ENCODE measurements at regions not wholly inside any gene's neighbourhood (a gene's known extent, or its start where the extent isn't known, plus 50 kb on each side); places are given as distances from the start of the nearest gene placed in this dataset.

DNA sequence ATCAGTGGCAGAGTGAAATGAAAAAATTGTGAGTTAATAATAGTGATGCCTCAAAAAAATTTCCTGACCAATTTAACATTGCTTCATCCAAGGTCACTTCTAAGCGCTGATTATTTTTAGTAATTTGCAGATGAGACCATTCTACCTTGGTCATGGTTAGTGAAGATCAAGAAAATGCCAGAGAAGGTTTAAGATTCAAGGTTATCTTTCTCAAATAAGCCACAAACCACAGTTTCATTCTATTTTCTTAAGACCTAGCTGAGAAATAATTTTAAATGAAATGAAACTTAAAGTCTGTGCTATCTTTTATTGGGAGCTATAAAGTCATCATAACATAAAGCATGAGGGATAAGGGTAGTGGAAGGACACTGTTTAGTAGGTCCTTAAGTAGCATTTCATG is 353.9 kb upstream of the NAALADL2 start:
- Histone ChIP-seq H3K9me3 (replicated peaks; ENCODE audit: control insufficient read depth, insufficient read depth, low read length) (no peaks in the 10 kb centered on the region), H2AFZ (ENCODE audit: low read depth, low read length) (no peak overlapping the region), H3K27ac (ENCODE audit: insufficient read depth, low read depth, low read length) (no peak overlapping the region), H3K4me2 (ENCODE audit: insufficient read depth, low read length) (no peak overlapping the region), H3K79me2 (ENCODE audit: control insufficient read depth, insufficient read depth, low read length) (no peaks in the 10 kb centered on the region), H3K9ac (replicated peaks; ENCODE audit: extremely low read depth, insufficient read depth, low read length) (no peak overlapping the region), H4K20me1 (replicated peaks; ENCODE audit: control insufficient read depth, extremely low read depth, insufficient read depth, low read length) (no peaks in the 10 kb centered on the region), H3K27me3 (ENCODE audit: control insufficient read depth in 2 of 2, insufficient read depth in 2 of 2, low read length in 2 of 2) (no peaks in the 10 kb centered on the region), H3K4me3 (replicated peaks in 1 of 3; ENCODE audit: insufficient read depth in 1 of 3, low read depth in 1 of 3, low read length in 3 of 3) (no peak overlapping the region), H3K9me1 (replicated peaks; ENCODE audit: control insufficient read depth, extremely low read depth, insufficient read depth, low read length) (no peaks in the 10 kb centered on the region), H3K36me3 (ENCODE audit: control insufficient read depth in 2 of 2, extremely low read depth in 1 of 2, insufficient read depth in 2 of 2, low read length in 2 of 2) (no peaks in the 10 kb centered on the region), H3K4me1 (ENCODE audit: control insufficient read depth, extremely low read depth, insufficient read depth, low read length) (no peaks in the 10 kb centered on the region)
- dilution Hi-C loops (cut with MboI; ENCODE audit: extremely low pct_ligation_motif_present, low sequenced_read_pairs), result no loop called here
- ChIA-PET POLR2A (no interaction called here), CTCF (interaction anchor here (1.1 kb wide), 1 partner anchor 9 kb away, joined by 3 read pairs; no protein-coding TSS in a partner anchor)
- BruUV-seq (replicated peaks), result no TSS peak
- no peak for FAIRE-seq
- intact Hi-C loops (cut with micrococcal nuclease), result no loop called here
- TF ChIP-seq POLR2A (IDR thresholded peaks at IDR 0.05; ENCODE audit: low read depth, low read length), result no peak
- no peak for TF ChIP-seq FOS (IDR thresholded peaks at IDR 0.05; ENCODE audit: borderline replicate concordance, insufficient read depth, low read length)
- TF ChIP-seq POLR2AphosphoS5 (IDR thresholded peaks at IDR 0.05; ENCODE audit: insufficient read depth, low read depth, low read length), result no peak
- no peak for TF ChIP-seq MYC (IDR thresholded peaks at IDR 0.05; ENCODE audit: low read depth, low read length)
- TF ChIP-seq GATA2 (IDR thresholded peaks at IDR 0.05; ENCODE audit: insufficient read depth, insufficient read length, low read depth, low read length), result no peak
- no peak for TF ChIP-seq EZH2 (IDR thresholded peaks at IDR 0.05; ENCODE audit: borderline replicate concordance, low read depth, low read length, severe bottlenecking)
- TF ChIP-seq, protein P1, sequence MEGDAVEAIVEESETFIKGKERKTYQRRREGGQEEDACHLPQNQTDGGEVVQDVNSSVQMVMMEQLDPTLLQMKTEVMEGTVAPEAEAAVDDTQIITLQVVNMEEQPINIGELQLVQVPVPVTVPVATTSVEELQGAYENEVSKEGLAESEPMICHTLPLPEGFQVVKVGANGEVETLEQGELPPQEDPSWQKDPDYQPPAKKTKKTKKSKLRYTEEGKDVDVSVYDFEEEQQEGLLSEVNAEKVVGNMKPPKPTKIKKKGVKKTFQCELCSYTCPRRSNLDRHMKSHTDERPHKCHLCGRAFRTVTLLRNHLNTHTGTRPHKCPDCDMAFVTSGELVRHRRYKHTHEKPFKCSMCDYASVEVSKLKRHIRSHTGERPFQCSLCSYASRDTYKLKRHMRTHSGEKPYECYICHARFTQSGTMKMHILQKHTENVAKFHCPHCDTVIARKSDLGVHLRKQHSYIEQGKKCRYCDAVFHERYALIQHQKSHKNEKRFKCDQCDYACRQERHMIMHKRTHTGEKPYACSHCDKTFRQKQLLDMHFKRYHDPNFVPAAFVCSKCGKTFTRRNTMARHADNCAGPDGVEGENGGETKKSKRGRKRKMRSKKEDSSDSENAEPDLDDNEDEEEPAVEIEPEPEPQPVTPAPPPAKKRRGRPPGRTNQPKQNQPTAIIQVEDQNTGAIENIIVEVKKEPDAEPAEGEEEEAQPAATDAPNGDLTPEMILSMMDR (IDR thresholded peaks at IDR 0.05; ENCODE audit: extremely low read depth in 1 of 2, insufficient read depth in 1 of 2, low read depth in 1 of 2, low read length in 2 of 2), result no peak
- TF ChIP-seq JUN (IDR thresholded peaks at IDR 0.05; ENCODE audit: borderline replicate concordance, insufficient read depth, insufficient read length, low read depth), result no peak
- TF ChIP-seq, protein P2, sequence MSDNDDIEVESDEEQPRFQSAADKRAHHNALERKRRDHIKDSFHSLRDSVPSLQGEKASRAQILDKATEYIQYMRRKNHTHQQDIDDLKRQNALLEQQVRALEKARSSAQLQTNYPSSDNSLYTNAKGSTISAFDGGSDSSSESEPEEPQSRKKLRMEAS (IDR thresholded peaks at IDR 0.05; ENCODE audit: insufficient read depth, insufficient read length), result no peak
- no peak for DNase-seq (ENCODE audit: low read depth, low spot score)

All from endothelial cell of umbilical vein (primary cell).